KMS-11 (cell line): ENCODE measurements at regions not wholly inside any gene's neighbourhood (a gene's known extent, or its start where the extent isn't known, plus 50 kb on each side); places are given as distances from the start of the nearest gene placed in this dataset.
"Not testable (repeated sequence)": the region's sequence is repeated elsewhere in the genome, so short reads cannot be mapped to it uniquely, and the experiment has no call there.

ENCODE experiments used
- H2AFZ ChIP-seq: fragments of 200-600 bp; sonication (generic); 2 replicates; pipeline ENCODE4 v1.6.1; 2016; ENCODE audit warnings: antibody characterized with exemption, mixed run types, low read depth
- H3K27ac ChIP-seq: fragments of 200-600 bp; sonication (generic); 2 replicates; pipeline ENCODE4 v1.6.1; 2016; ENCODE audit warnings: mild to moderate bottlenecking, mixed run types
- H3K27me3 ChIP-seq: fragments of 200-600 bp; sonication (generic); 2 replicates; pipeline ENCODE4 v1.6.1; 2017; ENCODE audit warnings: mild to moderate bottlenecking, low read depth, mixed run types, moderate library complexity; ENCODE audit not compliant: insufficient read depth
- H3K36me3 ChIP-seq: fragments of 200-600 bp; sonication (generic); 2 replicates; pipeline ENCODE4 v1.6.1; 2017; ENCODE audit warnings: mild to moderate bottlenecking, mixed run types; ENCODE audit not compliant: insufficient read depth
- H3K4me1 ChIP-seq: fragments of 200-600 bp; sonication (generic); 2 replicates; pipeline ENCODE4 v1.6.1; 2016; ENCODE audit warnings: mild to moderate bottlenecking, low read depth, mixed run types; ENCODE audit not compliant: poor library complexity, severe bottlenecking
- H3K4me2 ChIP-seq: fragments of 200-600 bp; sonication (generic); 2 replicates; pipeline ENCODE4 v1.7.0; 2016; ENCODE audit warnings: mild to moderate bottlenecking, mixed run types
- H3K4me3 ChIP-seq: fragments of 200-600 bp; sonication (generic); IDR thresholded peaks from 2 replicates; pipeline ENCODE4 v1.6.1; 2017; ENCODE audit warnings: low read depth, low read length, mixed read lengths; ENCODE audit not compliant: insufficient read depth
- H3K79me2 ChIP-seq: fragments of 200-600 bp; sonication (generic); 2 replicates; pipeline ENCODE4 v1.6.1; 2016; ENCODE audit warnings: low read depth, mixed run types; ENCODE audit not compliant: insufficient read depth
- H3K9ac ChIP-seq: fragments of 200-600 bp; sonication (generic); 2 replicates; pipeline ENCODE4 v1.6.1; 2016; ENCODE audit warnings: mild to moderate bottlenecking, mixed run types
- H4K20me1 ChIP-seq: fragments of 200-600 bp; sonication (generic); 2 replicates; pipeline ENCODE4 v1.6.1; 2016; ENCODE audit warnings: mild to moderate bottlenecking, mixed run types; ENCODE audit not compliant: insufficient read depth
- TF ChIP-seq, protein P1 (sequence below): fragments of 200-600 bp; sonication (generic); conservative IDR thresholded peaks from 2 replicates; pipeline ENCODE4 v1.6.1; 2017; ENCODE audit warnings: low read depth, mild to moderate bottlenecking, antibody characterized with exemption, low read length, moderate library complexity, mixed read lengths

DNA sequence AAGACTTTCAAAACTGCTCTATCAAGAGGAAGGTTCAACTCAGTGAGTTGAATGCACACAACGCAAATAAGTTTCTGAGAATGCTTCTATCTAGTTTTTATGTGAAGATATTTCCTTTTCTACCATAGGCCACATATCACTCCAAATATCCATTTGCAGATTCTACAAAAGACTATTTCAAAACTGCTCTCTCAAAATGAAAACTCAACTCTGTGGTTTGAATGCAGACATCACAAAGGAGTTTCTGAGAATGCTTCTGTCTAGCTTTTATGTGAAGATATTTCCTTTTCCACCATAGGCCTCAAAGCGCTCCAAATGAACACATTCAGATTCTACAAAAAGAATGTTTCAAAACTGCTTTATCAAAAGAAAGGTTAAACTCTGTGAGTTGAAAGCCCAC, 1093.1 kb upstream of the DEFB115 start:
- not testable (repeated sequence) for H2AFZ ChIP-seq, H3K9ac ChIP-seq, H3K27ac ChIP-seq, H3K4me3 ChIP-seq, H3K4me1 ChIP-seq, H3K27me3 ChIP-seq, H3K36me3 ChIP-seq, H4K20me1 ChIP-seq, H3K4me2 ChIP-seq, H3K79me2 ChIP-seq

GRCh38 chr20:30167540-30167939, 1089.9 kb upstream of the DEFB115 start:
- TF ChIP-seq, protein P1, sequence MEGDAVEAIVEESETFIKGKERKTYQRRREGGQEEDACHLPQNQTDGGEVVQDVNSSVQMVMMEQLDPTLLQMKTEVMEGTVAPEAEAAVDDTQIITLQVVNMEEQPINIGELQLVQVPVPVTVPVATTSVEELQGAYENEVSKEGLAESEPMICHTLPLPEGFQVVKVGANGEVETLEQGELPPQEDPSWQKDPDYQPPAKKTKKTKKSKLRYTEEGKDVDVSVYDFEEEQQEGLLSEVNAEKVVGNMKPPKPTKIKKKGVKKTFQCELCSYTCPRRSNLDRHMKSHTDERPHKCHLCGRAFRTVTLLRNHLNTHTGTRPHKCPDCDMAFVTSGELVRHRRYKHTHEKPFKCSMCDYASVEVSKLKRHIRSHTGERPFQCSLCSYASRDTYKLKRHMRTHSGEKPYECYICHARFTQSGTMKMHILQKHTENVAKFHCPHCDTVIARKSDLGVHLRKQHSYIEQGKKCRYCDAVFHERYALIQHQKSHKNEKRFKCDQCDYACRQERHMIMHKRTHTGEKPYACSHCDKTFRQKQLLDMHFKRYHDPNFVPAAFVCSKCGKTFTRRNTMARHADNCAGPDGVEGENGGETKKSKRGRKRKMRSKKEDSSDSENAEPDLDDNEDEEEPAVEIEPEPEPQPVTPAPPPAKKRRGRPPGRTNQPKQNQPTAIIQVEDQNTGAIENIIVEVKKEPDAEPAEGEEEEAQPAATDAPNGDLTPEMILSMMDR = no peak
- Histone ChIP-seq H2AFZ (no peak overlapping the region), H3K36me3 (no peaks in the 10 kb centered on the region), H3K79me2 (no peaks in the 10 kb centered on the region), H3K9ac (no peak overlapping the region), H3K27ac (no peak overlapping the region), H3K27me3 (no peaks in the 10 kb centered on the region), H3K4me1 (no peaks in the 10 kb centered on the region), H3K4me2 (no peak overlapping the region), H4K20me1 (no peaks in the 10 kb centered on the region), H3K4me3 (no peak overlapping the region)

GRCh38 chr20:30168025-30168799, 1089.3 kb upstream of the DEFB115 start:
- Histone ChIP-seq H2AFZ (no peak overlapping the region), H3K36me3 (no peaks in the 10 kb centered on the region), H3K4me1 (no peaks in the 10 kb centered on the region), H3K9ac (no peak overlapping the region), H3K4me2 (no peak overlapping the region), H3K4me3 (no peak overlapping the region), H3K27ac (no peak overlapping the region), H3K79me2 (no peaks in the 10 kb centered on the region), H3K27me3 (no peaks in the 10 kb centered on the region), H4K20me1 (no peaks in the 10 kb centered on the region)
- TF ChIP-seq, protein P1 = no peak

DNA sequence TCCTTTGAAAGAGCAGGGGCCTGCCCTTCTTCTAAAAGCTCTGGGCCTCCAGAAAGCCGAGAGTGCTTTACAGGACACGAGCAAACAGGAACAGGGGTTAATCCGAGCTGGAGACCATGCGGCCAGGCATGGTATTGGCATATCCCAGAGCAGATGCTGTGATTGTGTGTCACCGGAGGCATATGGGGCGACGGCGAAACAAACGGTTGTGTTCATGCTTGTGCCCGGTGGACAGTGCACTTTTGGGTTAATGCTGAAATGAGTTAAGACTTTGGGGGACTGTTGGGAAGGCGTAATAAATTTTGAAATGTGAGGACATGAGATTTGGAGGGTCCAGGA, 1088.7 kb upstream of the DEFB115 start:
- Histone ChIP-seq H3K27ac (no peak overlapping the region), H3K27me3 (no peaks in the 10 kb centered on the region), H4K20me1 (no peaks in the 10 kb centered on the region), H2AFZ (no peak overlapping the region), H3K4me1 (no peaks in the 10 kb centered on the region), H3K4me3 (no peak overlapping the region), H3K4me2 (no peak overlapping the region), H3K9ac (no peak overlapping the region), H3K36me3 (no peaks in the 10 kb centered on the region), H3K79me2 (no peaks in the 10 kb centered on the region)
- TF ChIP-seq, protein P1 = no peak

DNA sequence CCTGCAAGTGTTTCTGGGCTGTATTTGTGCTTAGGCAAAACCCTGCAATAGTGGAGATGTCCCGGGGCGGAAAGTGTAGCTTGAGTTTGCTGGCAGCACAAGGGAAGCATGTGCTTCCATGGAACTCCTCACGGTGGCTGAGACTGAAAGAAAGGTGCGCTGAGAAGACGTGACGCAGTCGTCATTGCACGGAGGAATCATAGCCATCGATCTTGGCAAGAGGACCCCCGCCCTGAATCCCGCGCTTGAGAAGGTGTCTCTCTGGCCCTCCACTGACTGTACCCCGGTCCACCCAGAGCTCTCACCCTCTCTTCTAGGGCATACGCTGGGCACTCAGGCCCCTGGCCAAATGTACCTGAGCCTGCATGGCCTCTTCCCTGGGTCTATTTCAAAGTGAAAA, 1081.8 kb upstream of the DEFB115 start:
- no peak overlapping the region for H3K4me2 ChIP-seq
- no peaks in the 10 kb centered on the region for H3K27me3 ChIP-seq
- H4K20me1 ChIP-seq = no peaks in the 10 kb centered on the region
- H2AFZ ChIP-seq = no peak overlapping the region
- no peaks in the 10 kb centered on the region for H3K79me2 ChIP-seq
- no peak overlapping the region for H3K27ac ChIP-seq
- no peaks in the 10 kb centered on the region for H3K36me3 ChIP-seq
- H3K4me1 ChIP-seq = no peaks in the 10 kb centered on the region
- no peak overlapping the region for H3K4me3 ChIP-seq
- TF ChIP-seq, protein P1 = no peak
- no peak overlapping the region for H3K9ac ChIP-seq

GRCh38 chr20:30183124-30183523, 1074.3 kb upstream of the DEFB115 start:
- not testable (repeated sequence) for H3K4me2 ChIP-seq, H3K9ac ChIP-seq, H4K20me1 ChIP-seq, H2AFZ ChIP-seq, H3K4me1 ChIP-seq, H3K36me3 ChIP-seq, H3K4me3 ChIP-seq, H3K79me2 ChIP-seq, H3K27me3 ChIP-seq, H3K27ac ChIP-seq

DNA sequence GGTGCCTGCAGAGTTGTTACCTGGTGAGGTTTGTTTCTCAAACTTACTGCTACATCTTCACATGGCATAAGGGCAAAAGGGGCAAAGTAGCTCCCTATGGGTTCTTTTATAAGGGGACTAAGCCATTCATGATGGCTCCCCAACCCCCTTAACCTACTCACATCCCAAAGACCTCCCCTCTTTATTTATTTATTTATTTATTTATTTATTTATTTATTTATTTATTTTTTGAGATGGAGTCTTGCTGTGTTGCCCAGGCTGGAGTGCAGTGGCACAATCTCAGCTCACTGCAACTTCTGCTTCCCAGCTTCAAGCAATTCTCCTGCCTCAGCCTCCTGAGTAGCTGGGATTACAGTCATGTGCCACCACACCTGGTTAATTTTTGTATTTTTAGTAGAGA, 1065.7 kb upstream of the DEFB115 start:
- not testable (repeated sequence) for H3K27ac ChIP-seq, H3K4me3 ChIP-seq, H3K9ac ChIP-seq, H3K4me2 ChIP-seq, H3K27me3 ChIP-seq, H2AFZ ChIP-seq, H3K79me2 ChIP-seq, H3K4me1 ChIP-seq, H3K36me3 ChIP-seq, H4K20me1 ChIP-seq
